DND-41 (cell line): ENCODE measurements at regions not wholly inside any gene's neighbourhood (a gene's known extent, or its start where the extent isn't known, plus 50 kb on each side); places are given as distances from the start of the nearest gene placed in this dataset.

Experiments
- ATAC-seq: fragments of 200-7000 bp; cut with Tn5 transposase; 3 replicates; pipeline ENCODE4 v1.9.1; 2021; ENCODE audit warnings: low read depth; ENCODE audit not compliant: insufficient read depth
- DNase-seq: peaks from one replicate; pipeline ENCODE4 v3.0.0-alpha.2; 2020
- H2AFZ ChIP-seq: 2 replicates; pipeline ENCODE4 v1.6.0; 2012; ENCODE audit warnings: low read depth, low read length
- H3K27ac ChIP-seq: 2 replicates; pipeline ENCODE4 v1.5.1; 2012; ENCODE audit warnings: low read length, inconsistent platforms
- H3K27me3 ChIP-seq: fragments of 200-600 bp; sonication (generic); 2 replicates; pipeline ENCODE4 v1.6.0; 2012; ENCODE audit warnings: low read length, mild to moderate bottlenecking, inconsistent platforms; ENCODE audit not compliant: insufficient read depth, poor library complexity
- H3K36me3 ChIP-seq: 2 replicates; pipeline ENCODE4 v1.5.1; 2012; ENCODE audit warnings: low read length, inconsistent platforms; ENCODE audit not compliant: insufficient read depth
- H3K4me1 ChIP-seq: 2 replicates; pipeline ENCODE4 v1.5.1; 2012; ENCODE audit warnings: mild to moderate bottlenecking, low read length; ENCODE audit not compliant: insufficient read depth
- H3K4me2 ChIP-seq: 2 replicates; pipeline ENCODE4 v1.6.0; 2012; ENCODE audit warnings: mild to moderate bottlenecking, moderate library complexity, low read length, inconsistent platforms; ENCODE audit not compliant: insufficient read depth
- H3K4me3 ChIP-seq, 2 experiments: fragments of 200-600 bp in 1 of 2; shearing (Covaris generic) in 1 of 2; 2 replicates each; pipeline ENCODE4 v1.5.1; 2012 to 2016; ENCODE audit warnings: inconsistent platforms in 2 of 2, low read length in 2 of 2, mild to moderate bottlenecking in 2 of 2, low read depth in 1 of 2, moderate library complexity in 1 of 2
- H3K79me2 ChIP-seq: 2 replicates; pipeline ENCODE4 v1.6.0; 2012; ENCODE audit warnings: low read length, inconsistent platforms; ENCODE audit not compliant: insufficient read depth
- H3K9ac ChIP-seq: 2 replicates; pipeline ENCODE4 v1.6.0; 2012; ENCODE audit warnings: low read depth, mild to moderate bottlenecking, inconsistent platforms, low read length, moderate library complexity
- H3K9me3 ChIP-seq: 2 replicates; pipeline ENCODE4 v1.5.1; 2012; ENCODE audit warnings: low read length, moderate library complexity, mild to moderate bottlenecking, inconsistent platforms; ENCODE audit not compliant: insufficient read depth, severe bottlenecking
- H4K20me1 ChIP-seq: 2 replicates; pipeline ENCODE4 v1.6.0; 2012; ENCODE audit warnings: low read length; ENCODE audit not compliant: insufficient read depth
- CTCF ChIP-seq: IDR thresholded peaks from 2 replicates; pipeline ENCODE4 v1.5.1; 2012; ENCODE audit warnings: borderline replicate concordance, low read length, moderate library complexity, mild to moderate bottlenecking; ENCODE audit not compliant: poor library complexity, severe bottlenecking; ENCODE audit errors: extremely low read depth
- EZH2 ChIP-seq: IDR thresholded peaks from 3 replicates; pipeline ENCODE4 v1.6.1; 2012; ENCODE audit warnings: borderline replicate concordance, low read depth, mild to moderate bottlenecking, moderate library complexity, low read length, inconsistent platforms; ENCODE audit not compliant: severe bottlenecking

DNA sequence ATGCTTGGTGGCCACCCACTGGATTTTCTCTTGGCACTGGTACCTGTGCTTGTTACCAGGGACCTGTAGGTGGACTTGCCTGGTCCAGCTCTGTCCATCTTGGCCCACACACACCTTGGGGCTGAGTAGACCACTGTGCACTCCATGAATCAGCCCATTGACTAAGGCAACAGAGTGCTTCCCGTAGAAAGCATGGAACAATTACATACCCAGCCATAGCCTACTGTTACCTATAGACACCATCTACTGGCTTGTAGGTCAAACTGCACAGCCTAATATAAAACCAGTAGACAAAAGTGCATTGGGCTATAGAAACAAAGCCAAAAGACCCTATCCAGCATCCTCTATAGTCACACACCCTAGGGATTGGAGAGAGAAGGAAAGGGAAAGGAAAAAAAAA lies 378.9 kb downstream of the OTOL1 start:
- no peak overlapping the region for H3K4me3 ChIP-seq
- ATAC-seq (no peak), DNase-seq (no peak)
- no peak overlapping the region for H2AFZ ChIP-seq
- H3K4me1 ChIP-seq = peaks cover 6% of the 10 kb centered on the region
- no peak overlapping the region for H3K9ac ChIP-seq
- H3K27ac ChIP-seq = no peak overlapping the region
- no peak for TF ChIP-seq CTCF
- no peak for TF ChIP-seq EZH2
- H4K20me1 ChIP-seq = no peaks in the 10 kb centered on the region
- no peak overlapping the region for H3K4me2 ChIP-seq
- H3K27me3 ChIP-seq = no peaks in the 10 kb centered on the region
- H3K79me2 ChIP-seq = no peaks in the 10 kb centered on the region
- peaks cover 9% of the 10 kb centered on the region for H3K9me3 ChIP-seq
- H3K36me3 ChIP-seq = no peaks in the 10 kb centered on the region

DNA sequence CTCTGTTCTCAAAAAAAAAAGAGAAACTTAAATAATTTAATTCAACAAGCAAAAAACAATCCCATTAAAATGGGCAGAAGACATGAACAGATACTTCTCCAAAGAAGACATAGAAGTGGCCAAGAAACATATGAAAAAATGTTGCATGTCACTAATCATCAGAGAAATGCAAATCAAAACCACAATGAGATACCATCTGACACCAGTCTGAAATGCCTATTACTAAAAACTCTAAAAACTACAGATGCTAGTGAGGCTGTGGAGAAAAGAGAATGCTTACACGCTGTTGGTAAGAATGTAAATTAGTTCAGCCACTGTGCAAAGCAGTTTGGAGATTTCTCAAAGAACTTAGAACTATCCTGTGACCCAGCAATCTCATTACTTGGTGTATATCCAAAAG lies 382.9 kb downstream of the OTOL1 start:
- peaks cover 9% of the 10 kb centered on the region for H3K9me3 ChIP-seq
- H3K4me3 ChIP-seq = no peak overlapping the region
- H3K4me2 ChIP-seq = no peak overlapping the region
- H3K79me2 ChIP-seq = no peaks in the 10 kb centered on the region
- no peaks in the 10 kb centered on the region for H3K36me3 ChIP-seq
- H3K9ac ChIP-seq = no peak overlapping the region
- no peak for TF ChIP-seq EZH2
- no peak for TF ChIP-seq CTCF
- no peak overlapping the region for H3K27ac ChIP-seq
- H4K20me1 ChIP-seq = no peaks in the 10 kb centered on the region
- no peaks in the 10 kb centered on the region for H3K27me3 ChIP-seq
- H2AFZ ChIP-seq = no peak overlapping the region
- ATAC-seq (peak; percentile 72; the same call in 2 of the 3 replicates), DNase-seq (no peak)
- H3K4me1 ChIP-seq = peaks cover 6% of the 10 kb centered on the region

DNA sequence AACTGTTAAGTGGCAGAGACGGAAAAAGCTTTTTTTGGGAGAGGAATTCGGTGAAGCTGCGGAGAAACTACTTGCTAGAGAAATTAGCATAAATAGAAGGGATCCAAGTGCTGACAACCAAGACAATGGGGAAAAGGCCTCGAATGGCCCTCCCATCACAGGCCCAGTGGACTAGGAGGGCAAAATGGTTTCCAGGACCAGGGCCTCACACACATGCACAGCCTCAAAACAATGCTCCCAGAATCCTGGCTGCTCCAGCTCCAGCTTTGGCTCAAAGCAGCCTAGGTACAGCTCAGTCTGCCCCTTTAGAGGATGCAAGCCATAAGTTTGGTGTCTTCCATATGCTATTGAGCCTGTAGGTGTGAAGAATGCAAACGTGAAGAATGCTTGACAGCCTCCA lies 388.2 kb downstream of the OTOL1 start:
- H3K27ac ChIP-seq = no peak overlapping the region
- ATAC-seq (no peak), DNase-seq (no peak)
- H3K4me2 ChIP-seq = no peak overlapping the region
- no peak overlapping the region for H3K4me3 ChIP-seq
- H3K36me3 ChIP-seq = no peaks in the 10 kb centered on the region
- H3K27me3 ChIP-seq = no peaks in the 10 kb centered on the region
- H4K20me1 ChIP-seq = no peaks in the 10 kb centered on the region
- H3K9ac ChIP-seq = no peak overlapping the region
- peaks cover 3% of the 10 kb centered on the region for H3K4me1 ChIP-seq
- H3K79me2 ChIP-seq = no peaks in the 10 kb centered on the region
- peaks cover 8% of the 10 kb centered on the region for H3K9me3 ChIP-seq
- TF ChIP-seq EZH2 (no peak), CTCF (no peak)
- no peak overlapping the region for H2AFZ ChIP-seq

GRCh38 chr3:161890147-161890625 lies 393.6 kb downstream of the OTOL1 start:
- Histone ChIP-seq H4K20me1 (no peaks in the 10 kb centered on the region), H3K4me3 (no peak overlapping the region), H3K9ac (no peak overlapping the region), H3K79me2 (no peaks in the 10 kb centered on the region), H3K27me3 (no peaks in the 10 kb centered on the region), H3K4me1 (no peaks in the 10 kb centered on the region), H3K36me3 (no peaks in the 10 kb centered on the region), H2AFZ (no peak overlapping the region), H3K4me2 (no peak overlapping the region), H3K9me3 (peaks cover 22% of the 10 kb centered on the region), H3K27ac (no peak overlapping the region)
- no peak for TF ChIP-seq EZH2
- no peak for TF ChIP-seq CTCF
- ATAC-seq (0 out of 3 replicates have a peak, but pooled peaks have one; percentile 31), DNase-seq (peak; percentile 7)
